ENCODE measurements at regions not wholly inside any gene's neighbourhood (a gene's known extent, or its start where the extent isn't known, plus 50 kb on each side); places are given as distances from the start of the nearest gene placed in this dataset.

GRCh38 chr20:11352041-11352440 is 565.7 kb upstream of the BTBD3 start:
- no peaks in the 10 kb centered on the region for H3K27me3 ChIP-seq (ENCODE audit: insufficient read depth, poor library complexity, severe bottlenecking)
- H3K4me1 ChIP-seq (ENCODE audit: insufficient read depth, poor library complexity, severe bottlenecking) = peaks cover 13% of the 10 kb centered on the region
- H3K36me3 ChIP-seq (ENCODE audit: low read depth) = no peaks in the 10 kb centered on the region
- no peak for TF ChIP-seq CTCF (IDR thresholded peaks at IDR 0.05; ENCODE audit: poor library complexity, severe bottlenecking)
- no peak for DNase-seq (ENCODE audit: low spot score)
- H3K9me3 ChIP-seq (ENCODE audit: severe bottlenecking) = peaks cover 2% of the 10 kb centered on the region
- H3K4me3 ChIP-seq (ENCODE audit: severe bottlenecking) = no peak overlapping the region
- ATAC-seq (ENCODE audit: low read depth) = no peak
- H3K27ac ChIP-seq (ENCODE audit: poor library complexity, severe bottlenecking) = no peak overlapping the region

- Histone ChIP-seq H3K27me3 (ENCODE audit: insufficient read depth, poor library complexity, severe bottlenecking) (no peaks in the 10 kb centered on the region), H3K36me3 (ENCODE audit: low read depth) (no peaks in the 10 kb centered on the region), H3K4me1 (ENCODE audit: insufficient read depth, poor library complexity, severe bottlenecking) (peaks cover 12% of the 10 kb centered on the region), H3K4me3 (ENCODE audit: severe bottlenecking) (no peak overlapping the region), H3K27ac (ENCODE audit: poor library complexity, severe bottlenecking) (no peak overlapping the region), H3K9me3 (ENCODE audit: severe bottlenecking) (no peaks in the 10 kb centered on the region)
- no peak for ATAC-seq (ENCODE audit: low read depth)
- no peak for DNase-seq (ENCODE audit: low spot score)
- no peak for TF ChIP-seq CTCF (IDR thresholded peaks at IDR 0.05; ENCODE audit: poor library complexity, severe bottlenecking)
These were observed 562.8 kb upstream of the BTBD3 start for GRCh38 chr20:11354846-11355245.

GRCh38 chr20:11355345-11355744 is 562.3 kb upstream of the BTBD3 start:
- H3K9me3 ChIP-seq (ENCODE audit: severe bottlenecking) = no peaks in the 10 kb centered on the region
- no peak for DNase-seq (ENCODE audit: low spot score)
- H3K27ac ChIP-seq (ENCODE audit: poor library complexity, severe bottlenecking) = no peak overlapping the region
- H3K4me1 ChIP-seq (ENCODE audit: insufficient read depth, poor library complexity, severe bottlenecking) = peaks cover 7% of the 10 kb centered on the region
- no peak overlapping the region for H3K4me3 ChIP-seq (ENCODE audit: severe bottlenecking)
- no peak for ATAC-seq (ENCODE audit: low read depth)
- no peak for TF ChIP-seq CTCF (IDR thresholded peaks at IDR 0.05; ENCODE audit: poor library complexity, severe bottlenecking)
- no peaks in the 10 kb centered on the region for H3K36me3 ChIP-seq (ENCODE audit: low read depth)
- H3K27me3 ChIP-seq (ENCODE audit: insufficient read depth, poor library complexity, severe bottlenecking) = no peaks in the 10 kb centered on the region

DNA sequence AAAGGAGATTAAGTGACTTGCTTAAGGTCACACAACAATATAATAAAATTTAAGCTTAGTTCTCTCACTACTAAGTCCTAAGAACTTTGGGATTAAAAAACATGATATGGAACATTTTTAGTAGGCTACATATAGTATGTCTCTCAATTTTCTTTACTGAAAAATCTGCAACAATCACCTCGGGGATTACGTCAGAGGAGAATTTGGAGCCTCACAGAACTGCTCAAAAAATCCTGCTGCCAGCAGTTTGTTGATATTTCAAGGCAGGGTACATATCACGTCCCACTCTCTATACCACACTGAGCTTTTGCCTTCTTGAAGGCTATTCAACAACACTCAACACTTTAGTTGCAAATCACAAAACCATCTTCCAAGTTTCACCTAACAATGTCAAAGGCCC is 561.6 kb upstream of the BTBD3 start:
- ATAC-seq (ENCODE audit: low read depth) = no peak

GRCh38 chr20:11362450-11362849 is 555.2 kb upstream of the BTBD3 start:
- DNase-seq (ENCODE audit: low spot score) = no peak
- H3K4me3 ChIP-seq (ENCODE audit: severe bottlenecking) = no peak overlapping the region
- H3K4me1 ChIP-seq (ENCODE audit: insufficient read depth, poor library complexity, severe bottlenecking) = no peaks in the 10 kb centered on the region
- H3K27ac ChIP-seq (ENCODE audit: poor library complexity, severe bottlenecking) = no peak overlapping the region
- H3K27me3 ChIP-seq (ENCODE audit: insufficient read depth, poor library complexity, severe bottlenecking) = no peaks in the 10 kb centered on the region
- no peak for TF ChIP-seq CTCF (IDR thresholded peaks at IDR 0.05; ENCODE audit: poor library complexity, severe bottlenecking)
- no peaks in the 10 kb centered on the region for H3K36me3 ChIP-seq (ENCODE audit: low read depth)
- no peaks in the 10 kb centered on the region for H3K9me3 ChIP-seq (ENCODE audit: severe bottlenecking)
- no peak for ATAC-seq (ENCODE audit: low read depth)

More for the DNA sequence above, 561.6 kb upstream of the BTBD3 start:
- no peak for TF ChIP-seq CTCF (IDR thresholded peaks at IDR 0.05; ENCODE audit: poor library complexity, severe bottlenecking)
- Histone ChIP-seq H3K27me3 (ENCODE audit: insufficient read depth, poor library complexity, severe bottlenecking) (no peaks in the 10 kb centered on the region), H3K4me1 (ENCODE audit: insufficient read depth, poor library complexity, severe bottlenecking) (peaks cover under 1% of the 10 kb centered on the region), H3K9me3 (ENCODE audit: severe bottlenecking) (no peaks in the 10 kb centered on the region), H3K36me3 (ENCODE audit: low read depth) (no peaks in the 10 kb centered on the region), H3K27ac (ENCODE audit: poor library complexity, severe bottlenecking) (no peak overlapping the region), H3K4me3 (ENCODE audit: severe bottlenecking) (no peak overlapping the region)
- DNase-seq (ENCODE audit: low spot score) = no peak

Data from RWPE2 (cell line).